ENCODE measurements at regions not wholly inside any gene's neighbourhood (a gene's known extent, or its start where the extent isn't known, plus 50 kb on each side); places are given as distances from the start of the nearest gene placed in this dataset.
A peak's percentile ranks its signal among the peaks of the same experiment; 100 is the strongest.
"Not testable (repeated sequence)": the region's sequence is repeated elsewhere in the genome, so short reads cannot be mapped to it uniquely, and the experiment has no call there.

- DNase-seq (ENCODE audit: low read depth): no peak
These were observed 242.6 kb upstream of the EXOC2 start for GRCh38 chr6:935582-935981.

GRCh38 chr6:934686-935085, 241.7 kb upstream of the EXOC2 start:
- DNase-seq (ENCODE audit: low read depth): no peak

GRCh38 chr6:931919-932318, 239.0 kb upstream of the EXOC2 start:
- DNase-seq (ENCODE audit: low read depth): not testable (repeated sequence)

GRCh38 chr6:927157-927556, 234.2 kb upstream of the EXOC2 start:
- no peak for DNase-seq (ENCODE audit: low read depth)

GRCh38 chr6:925656-926213, 232.8 kb upstream of the EXOC2 start:
- DNase-seq (ENCODE audit: low read depth): no peak

- no peak for DNase-seq (ENCODE audit: low read depth)
These were observed 231.7 kb upstream of the EXOC2 start for GRCh38 chr6:924661-925060.

GRCh38 chr6:921400-921799, 228.5 kb upstream of the EXOC2 start:
- DNase-seq (ENCODE audit: low read depth): no peak

- no peak for DNase-seq (ENCODE audit: low read depth)
These were observed 227.6 kb upstream of the EXOC2 start for GRCh38 chr6:920512-920911.

- DNase-seq (ENCODE audit: low read depth): no peak
These were observed 226.6 kb upstream of the EXOC2 start for GRCh38 chr6:919500-919899.

- DNase-seq (ENCODE audit: low read depth): no peak
These were observed 225.0 kb upstream of the EXOC2 start for GRCh38 chr6:917939-918338.

GRCh38 chr6:917296-917695, 224.4 kb upstream of the EXOC2 start:
- no peak for DNase-seq (ENCODE audit: low read depth)

GRCh38 chr6:916131-916530, 223.2 kb upstream of the EXOC2 start:
- DNase-seq (ENCODE audit: low read depth): no peak

GRCh38 chr6:912871-913835, 220.2 kb upstream of the EXOC2 start:
- DNase-seq (ENCODE audit: low read depth): peak; percentile 48

- DNase-seq (ENCODE audit: low read depth): no peak
These were observed 215.0 kb upstream of the EXOC2 start for GRCh38 chr6:907928-908327.

- DNase-seq (ENCODE audit: low read depth): no peak
These were observed 214.0 kb upstream of the EXOC2 start for GRCh38 chr6:906920-907319.

- no peak for DNase-seq (ENCODE audit: low read depth)
These were observed 212.6 kb upstream of the EXOC2 start for GRCh38 chr6:905556-905955.

- DNase-seq (ENCODE audit: low read depth): no peak
These were observed 212.1 kb upstream of the EXOC2 start for GRCh38 chr6:904994-905393.

- no peak for DNase-seq (ENCODE audit: low read depth)
These were observed 210.8 kb upstream of the EXOC2 start for GRCh38 chr6:903761-904160.

GRCh38 chr6:901696-902460, 208.9 kb upstream of the EXOC2 start:
- DNase-seq (ENCODE audit: low read depth): no peak

- DNase-seq (ENCODE audit: low read depth): no peak
These were observed 208.0 kb upstream of the EXOC2 start for GRCh38 chr6:900716-901605.

GRCh38 chr6:897528-898207, 204.7 kb upstream of the EXOC2 start:
- DNase-seq (ENCODE audit: low read depth): no peak
